ENCODE measurements at regions not wholly inside any gene's neighbourhood (a gene's known extent, or its start where the extent isn't known, plus 50 kb on each side); places are given as distances from the start of the nearest gene placed in this dataset.
A peak's percentile ranks its signal among the peaks of the same experiment; 100 is the strongest.
"Not testable (repeated sequence)": the region's sequence is repeated elsewhere in the genome, so short reads cannot be mapped to it uniquely, and the experiment has no call there.

DNA sequence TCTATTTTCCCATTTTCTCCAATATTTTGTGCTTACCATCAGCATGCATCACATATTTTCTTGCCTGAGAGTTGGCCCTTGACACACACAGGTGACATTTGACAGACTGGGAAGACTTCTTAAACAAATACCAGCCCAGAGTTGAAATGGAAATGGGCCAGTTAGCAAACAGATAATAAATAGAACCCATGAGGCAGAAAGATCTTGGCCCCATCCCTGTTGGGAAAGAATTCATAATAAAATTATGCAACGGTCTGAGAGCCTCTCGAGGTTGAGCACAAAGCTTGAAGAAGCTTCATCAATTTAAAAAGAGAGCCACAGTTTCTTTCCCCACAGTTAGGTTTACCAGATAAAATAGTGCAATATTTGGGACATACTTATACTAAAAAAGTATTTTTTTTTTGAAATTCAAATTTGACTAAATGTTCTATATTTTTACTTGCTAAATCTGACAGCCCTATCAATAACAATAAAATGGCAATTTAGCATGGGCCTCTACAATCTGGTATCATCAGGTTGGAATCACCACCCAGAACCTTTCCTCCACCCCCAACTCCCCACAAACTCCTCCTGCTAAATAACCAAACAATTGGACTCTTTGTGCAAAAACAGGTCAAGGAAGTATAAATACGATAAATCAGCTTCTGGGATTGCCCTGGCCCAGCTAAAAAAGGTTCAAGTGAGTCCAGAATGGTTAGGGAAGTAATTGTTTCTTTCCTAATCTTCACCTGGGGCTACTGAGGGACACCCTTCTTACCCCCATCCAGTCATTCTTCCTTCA lies 129.8 kb downstream of the CD164 start:
- no peak for DNase-seq

DNA sequence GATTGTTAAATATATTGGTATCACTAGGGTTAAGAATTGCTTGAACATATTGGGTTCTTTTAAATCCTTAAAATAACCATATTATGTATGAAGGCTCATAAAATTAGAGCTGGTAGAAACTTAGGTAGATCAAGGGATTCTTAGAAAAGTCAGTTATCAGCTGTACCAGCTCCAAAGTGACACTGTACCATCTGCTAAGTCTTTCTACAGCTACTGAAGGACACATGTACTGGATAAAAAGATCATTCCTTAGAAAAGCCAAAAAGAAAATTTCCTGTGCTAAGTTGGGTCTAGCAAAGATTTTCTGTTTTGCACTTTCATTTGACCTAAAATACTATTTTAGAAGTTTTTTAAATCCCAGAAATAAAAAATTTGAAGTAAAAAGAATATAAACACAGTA lies 130.4 kb downstream of the CD164 start:
- no peak for DNase-seq

- not testable (repeated sequence) for DNase-seq
Observed at GRCh38 chr6:109250544-109251156, 131.6 kb downstream of the CD164 start.

GRCh38 chr6:109243863-109244825 lies 138.1 kb downstream of the CD164 start:
- no peak for DNase-seq

- DNase-seq = no peak
Observed at GRCh38 chr6:109242925-109243324, 139.3 kb downstream of the CD164 start.

GRCh38 chr6:109242029-109242428 lies 140.2 kb downstream of the CD164 start:
- no peak for DNase-seq

DNA sequence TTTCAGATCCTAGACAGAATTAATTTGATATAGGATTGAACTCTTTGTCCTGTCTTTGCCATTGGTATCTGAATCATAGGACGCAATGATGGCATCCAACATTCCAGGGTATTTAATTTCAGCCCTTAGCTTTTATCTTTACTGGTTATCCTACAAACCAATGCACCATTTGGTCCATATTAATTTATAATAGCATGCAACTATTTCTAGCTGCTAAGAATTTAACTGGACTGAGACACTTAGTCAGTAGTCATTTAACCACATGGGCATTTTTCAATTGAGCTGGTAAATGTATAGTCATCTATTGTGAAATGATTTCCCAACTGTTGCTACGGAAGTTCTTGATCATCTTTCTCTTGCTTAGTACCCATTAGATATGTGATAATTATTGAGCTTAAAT lies 141.1 kb downstream of the CD164 start:
- no peak for DNase-seq

DNA sequence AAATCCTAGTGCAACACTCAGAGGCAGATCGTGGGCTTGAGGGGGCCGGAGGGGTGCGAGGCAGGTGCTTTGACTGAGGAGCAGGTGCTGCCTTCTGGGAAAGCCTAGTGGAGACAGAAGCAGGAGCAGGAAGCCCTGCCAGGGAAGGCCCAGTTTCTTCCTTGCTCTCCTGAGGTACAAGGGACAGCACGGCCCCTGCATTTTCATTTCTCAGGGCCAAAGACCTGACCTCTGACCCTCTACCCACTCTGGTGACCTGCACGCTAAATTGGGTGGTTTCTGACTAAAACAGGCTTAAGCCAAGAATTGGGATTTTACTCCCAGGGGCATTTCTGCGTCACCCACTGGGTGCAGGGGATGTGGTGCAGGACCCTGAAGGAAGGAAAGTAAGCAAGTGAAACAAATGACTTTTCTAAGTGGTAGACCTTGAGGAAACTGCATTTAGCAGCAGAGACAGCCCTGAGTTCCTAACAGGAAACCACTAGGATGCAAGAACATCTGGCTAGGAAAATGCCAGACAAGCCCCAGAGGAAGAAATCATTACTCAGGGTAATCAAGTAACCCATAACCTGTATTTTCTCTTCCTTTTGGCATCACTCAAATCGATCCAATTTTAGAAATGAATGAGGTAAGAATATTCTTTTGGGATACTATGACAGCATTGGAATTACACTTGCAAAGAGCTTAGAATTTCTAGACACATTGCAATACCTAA lies 141.7 kb downstream of the CD164 start:
- DNase-seq = no peak

GRCh38 chr6:109239651-109240321 lies 142.5 kb downstream of the CD164 start:
- DNase-seq = no peak

GRCh38 chr6:109239160-109239559 lies 143.1 kb downstream of the CD164 start:
- no peak for DNase-seq

DNA sequence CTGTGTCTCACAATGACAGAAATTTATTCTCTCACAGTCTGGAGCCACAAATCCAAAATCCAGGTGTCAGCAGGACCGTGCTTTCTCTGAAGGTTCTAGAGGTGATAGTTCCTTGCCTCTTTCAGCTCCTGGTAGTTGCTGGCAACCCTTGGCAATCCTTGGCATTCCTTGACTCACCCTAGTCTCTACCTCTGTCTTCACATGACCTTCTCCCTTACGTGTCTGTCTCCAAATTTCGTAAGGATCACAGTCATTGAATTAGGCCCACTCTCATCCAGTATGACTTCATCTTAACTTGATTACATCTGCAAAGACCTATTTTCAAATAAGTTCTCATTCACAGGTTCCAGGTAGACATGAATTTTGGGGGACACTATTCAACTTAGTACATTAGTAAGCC lies 143.1 kb downstream of the CEP57L1 start:
- DNase-seq = no peak

DNA sequence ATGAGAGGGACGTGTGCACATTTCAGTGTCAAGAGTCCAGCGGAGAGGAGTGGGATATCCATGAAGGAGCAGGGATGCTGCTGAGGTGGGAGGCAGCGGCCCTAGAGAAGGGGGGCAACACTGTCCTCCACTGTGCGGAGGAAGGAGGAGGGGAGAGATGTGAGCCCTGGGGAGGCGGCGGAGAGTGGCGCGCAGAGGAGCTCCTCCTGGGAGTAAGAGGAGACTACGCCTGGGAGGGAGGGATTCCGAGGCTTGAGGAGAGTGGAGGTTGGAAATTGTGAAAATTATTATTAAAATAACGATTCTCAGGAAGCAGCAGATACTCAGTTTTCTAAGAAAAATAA lies 142.7 kb downstream of the CEP57L1 start:
- DNase-seq = no peak

DNA sequence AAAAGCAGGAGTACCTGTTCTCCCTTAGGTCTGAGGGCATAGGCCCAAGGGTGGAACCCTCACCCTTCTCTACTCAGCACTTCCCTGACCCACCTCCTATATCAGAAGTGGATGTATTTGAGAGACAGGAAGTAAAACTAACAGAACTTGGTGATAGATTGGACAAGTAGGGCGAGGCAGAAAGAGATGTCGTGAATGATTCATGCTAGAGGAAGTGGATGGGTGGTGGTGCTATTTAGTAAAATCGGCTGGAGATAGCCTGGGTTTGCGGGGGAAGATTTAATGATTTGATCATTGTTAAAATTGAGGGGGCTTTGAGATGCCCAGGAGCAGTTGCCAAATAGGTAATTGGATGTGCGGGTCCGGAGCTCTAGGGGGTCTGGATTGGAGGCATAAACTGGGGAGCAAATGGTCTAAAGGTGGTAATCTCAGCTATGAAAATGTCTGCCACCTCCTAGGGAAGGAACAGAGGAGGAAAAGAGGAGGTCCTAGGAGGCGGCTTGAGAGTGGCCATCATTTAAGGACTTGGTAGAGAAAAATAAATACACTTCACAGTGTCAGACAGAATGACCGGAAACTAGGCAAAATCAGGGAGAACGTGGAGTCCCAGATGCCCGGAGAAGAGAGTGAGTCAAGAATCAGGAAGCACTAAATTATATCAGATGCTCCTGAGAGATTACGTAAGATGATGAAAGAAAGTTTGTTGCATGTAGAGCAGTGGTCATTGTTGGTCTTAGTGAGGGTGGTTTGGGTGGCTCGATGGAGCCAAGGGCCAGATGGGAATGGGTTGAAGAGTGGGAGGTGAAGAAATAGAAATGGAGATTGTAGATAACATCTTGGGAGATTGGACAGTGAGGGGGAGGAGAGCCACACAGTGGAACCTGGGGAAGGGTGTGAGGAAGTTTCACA lies 142.0 kb downstream of the CEP57L1 start:
- DNase-seq = no peak

- peak in 1 of 2 donors; percentile 32 for DNase-seq
Observed at GRCh38 chr6:109236115-109237076, 141.1 kb downstream of the CEP57L1 start.

GRCh38 chr6:109235481-109236038 lies 140.3 kb downstream of the CEP57L1 start:
- DNase-seq = no peak

DNA sequence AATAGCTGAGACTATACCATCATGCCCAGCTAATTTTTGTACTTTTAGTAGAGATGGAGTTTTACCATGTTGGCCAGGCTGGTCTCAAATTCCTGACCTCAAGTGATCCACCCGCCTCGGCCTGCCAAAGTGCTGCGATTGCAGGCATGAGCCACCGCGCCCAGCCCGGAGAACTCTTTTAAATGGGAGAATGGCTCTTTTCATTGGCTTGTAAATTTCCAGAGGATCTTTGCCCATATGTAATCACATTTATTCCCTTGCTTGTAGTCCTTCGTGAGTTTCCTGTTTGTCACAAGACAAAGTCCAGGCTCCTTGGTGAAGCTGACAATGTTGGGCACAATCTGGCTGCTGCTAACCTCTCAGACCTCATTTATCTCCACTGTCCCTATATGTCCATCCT lies 135.1 kb downstream of the CEP57L1 start:
- no peak for DNase-seq

DNA sequence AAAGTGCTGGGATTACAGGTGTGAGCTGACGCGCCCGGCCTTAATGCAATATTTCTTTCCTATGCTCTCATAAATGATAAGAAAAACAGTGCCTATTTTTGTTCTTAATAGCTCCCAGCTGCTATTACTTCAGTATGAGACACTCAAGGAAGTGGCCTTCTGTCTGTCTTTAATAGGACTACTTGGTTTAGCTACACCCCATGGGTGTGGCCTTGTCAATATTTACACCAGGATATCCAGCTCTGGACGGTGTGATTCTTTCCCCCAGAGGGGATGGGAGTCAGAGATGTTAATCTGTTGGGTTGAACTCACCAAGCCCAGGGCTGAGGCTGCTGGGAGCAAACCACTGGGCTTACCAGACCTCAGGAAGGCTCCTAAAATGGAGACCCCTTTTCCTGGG lies 134.2 kb downstream of the CEP57L1 start:
- DNase-seq = no peak

DNA sequence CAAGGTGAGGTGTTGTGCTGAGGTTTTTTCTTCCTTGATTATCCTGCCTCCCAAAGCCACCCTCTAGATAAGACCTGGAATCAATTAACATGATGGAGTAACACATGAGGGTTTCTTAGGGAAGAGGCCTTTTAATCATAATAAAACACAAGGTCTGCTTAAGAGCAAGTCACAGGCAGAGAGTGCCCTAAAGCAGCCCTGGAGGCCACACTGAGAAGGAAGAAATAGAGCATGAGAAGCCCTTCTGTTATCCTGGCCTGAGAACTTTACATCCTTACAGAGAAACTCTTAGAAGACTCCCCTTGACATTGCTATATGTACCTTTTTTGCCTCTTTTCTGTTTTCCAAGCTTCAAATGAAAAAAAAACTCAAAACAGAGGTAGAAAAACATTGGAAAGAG lies 132.3 kb downstream of the CEP57L1 start:
- DNase-seq = no peak

GRCh38 chr6:109226353-109226752 lies 131.0 kb downstream of the CEP57L1 start:
- no peak for DNase-seq

DNA sequence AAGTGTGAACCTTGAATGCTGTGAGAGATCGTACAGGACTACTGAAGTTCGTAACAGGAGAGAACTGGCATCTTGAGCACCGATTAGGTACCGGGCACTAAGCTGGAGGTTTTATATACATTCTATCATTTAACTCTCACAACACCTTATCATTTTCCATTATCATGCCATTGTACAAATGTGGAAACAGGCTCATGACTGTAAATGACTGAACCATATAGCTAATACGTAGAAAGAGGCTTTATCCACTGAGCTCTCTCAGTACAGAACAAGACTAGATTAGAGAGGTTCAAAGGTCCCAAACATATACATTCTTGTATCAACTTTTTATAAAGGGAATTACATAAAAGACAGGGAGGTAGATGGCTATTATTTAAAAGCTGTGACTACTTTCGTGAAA lies 130.6 kb downstream of the CEP57L1 start:
- DNase-seq = no peak

Data from stimulated activated CD4-positive, alpha-beta T cell treated with anti-CD3 and anti-CD28 coated beads, Interleukin-2, amount 100 ng/mL, for 24 hours (primary cell).